Heart left ventricle (tissue), 16 donors: ENCODE measurements at regions not wholly inside any gene's neighbourhood (a gene's known extent, or its start where the extent isn't known, plus 50 kb on each side); places are given as distances from the start of the nearest gene placed in this dataset.

ENCODE experiments used
- ATAC-seq, 4 donors: fragments of 200-7000 bp; cut with Tn5 transposase; one replicate each; pipeline ENCODE4 v1.9.1; 2020 to 2022; ENCODE audit warnings: moderate library complexity in 4 of 4, mild to moderate bottlenecking in 3 of 4, moderate number of reproducible peaks in 1 of 4
- DNase-seq, 5 donors: peaks; one replicate each; pipeline ENCODE4 v3.0.0-alpha.2; 2020
- H3K27ac ChIP-seq, 12 donors: fragments of 200-600 bp; sonication (generic) in 4 of 12; one replicate each; pipeline versions ENCODE4 v1.5.0 to v1.8.0; 2016 to 2022; ENCODE audit warnings: mild to moderate bottlenecking in 2 of 12
- H3K27me3 ChIP-seq, 9 donors: fragments of 200-600 bp; sonication (generic) in 2 of 9; one replicate each; pipeline versions ENCODE4 v1.5.1 to v1.8.0; 2016 to 2022; ENCODE audit warnings: mild to moderate bottlenecking in 3 of 9
- H3K36me3 ChIP-seq, 9 donors: fragments of 200-600 bp; sonication (generic) in 2 of 9; one replicate each; pipeline versions ENCODE4 v1.5.0 to v1.8.0; 2018 to 2022; ENCODE audit warnings: mild to moderate bottlenecking in 2 of 9
- H3K4me1 ChIP-seq, 12 donors: fragments of 200-600 bp; sonication (generic) in 4 of 12; one replicate each; pipeline versions ENCODE4 v1.5.0 to v1.8.0; 2016 to 2022; ENCODE audit warnings: mild to moderate bottlenecking in 3 of 12
- H3K4me3 ChIP-seq, 12 donors: fragments of 200-600 bp; sonication (generic) in 4 of 12; one replicate each; pipeline versions ENCODE4 v1.5.0 to v1.8.0; 2017 to 2022; ENCODE audit warnings: mild to moderate bottlenecking in 9 of 12, moderate library complexity in 4 of 12
- H3K9me3 ChIP-seq, 12 donors: fragments of 200-600 bp; sonication (generic) in 4 of 12; one replicate each; pipeline versions ENCODE4 v1.5.0 to v1.8.0; 2016 to 2022; ENCODE audit warnings: mild to moderate bottlenecking in 1 of 12
- POLR2A ChIP-seq, 2 donors: fragments of 450-650 bp; IDR thresholded peaks; one replicate each; pipeline ENCODE4 v1.6.1; 2017; ENCODE audit warnings: antibody characterized with exemption in 2 of 2, mild to moderate bottlenecking in 2 of 2, moderate library complexity in 2 of 2
- WGBS, 4 donors: extraction: QIAGEN DNeasy Blood & Tissue Kit in 2 of 4; methylation state at CpG; one replicate each; pipeline versions ENCODE4 v1.1.5 to v1.1.7; 2013 to 2018; 5-methylcytosine and 5-hydroxymethylcytosine counted together
- intact Hi-C, 10 donors: fragments of 100-400 bp; cut with DNase I; formaldehyde crosslinking; loops; one replicate each; pipeline versions ENCODE4 v1.11.1 to v1.14.2; 2022
- TF ChIP-seq, protein P1 (sequence below), 12 donors: fragments of 200-600 bp; sonication (generic) in 4 of 12; IDR thresholded peaks; one replicate each; pipeline versions ENCODE4 v1.5.0 to v1.8.0; 2018 to 2022; ENCODE audit warnings: antibody characterized with exemption in 12 of 12, mild to moderate bottlenecking in 5 of 12
- donor health status: ischemic (EF 13 %, LVEDD 7.1; RV severe dilation, severe dysfunction).
- donor health status: healthy with polysubstance abuse.
- donor health status: DM: no; HTN: yes; CAD: no.
- donor health status: DM: no; HTN: no; CAD: no.
- donor health status: ischemic (EF 25% LVEDD 6.9; RV normal size, moderate dysfunction).
- donor health status: ischemic (EF 25% LVEDD 5.7; RV mildly dilated, moderate dysfunction).
- donor health status: healthy.
- donor health status: DM: yes; HTN: yes; CAD: no.
- donor health status: ischemic (EF 35%, LVEDD 5.7; RV mildly dilated, moderate dysfunction).
- donor health status: nonischemic (EF 11% LVEDD 7.7; RV severe dilation, severe dysfunction).
- donor health status: DM: yes; HTN: yes; CAD: no.
- donor health status: PGD.
- donor health status: ischemic (EF 29% LVEDD 5.4; RV normal size, mild dysfunction).
- donor health status: nonischemic (EF 23%, LVEDD 6.1; RV moderate dilation, normal function).

DNA sequence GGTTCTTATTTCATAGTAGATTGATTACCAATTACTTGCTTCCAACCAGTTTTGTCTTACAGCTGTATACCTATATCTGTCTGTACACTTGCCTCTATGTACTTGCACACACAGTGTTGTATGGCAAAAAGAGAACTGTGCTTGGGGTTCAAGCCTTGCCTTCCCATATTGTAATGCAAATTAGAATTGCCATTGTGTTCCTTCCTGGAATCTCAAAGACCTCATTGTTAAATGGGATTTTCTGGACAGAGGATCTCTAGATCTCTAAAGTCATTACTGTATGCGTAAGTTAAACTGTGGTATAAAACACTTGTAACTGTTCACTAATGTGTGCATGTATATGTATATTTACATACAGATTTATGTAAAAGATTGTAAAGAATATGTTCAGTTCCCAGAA lies 428.8 kb downstream of the CAAP1 start:
- ATAC-seq, result no peak
- H3K9me3 ChIP-seq, result peaks cover 0 to 7% (median 0%) of the 10 kb centered on the region in 12 donors
- no peaks in the 10 kb centered on the region for H3K27me3 ChIP-seq
- TF ChIP-seq, protein P1, sequence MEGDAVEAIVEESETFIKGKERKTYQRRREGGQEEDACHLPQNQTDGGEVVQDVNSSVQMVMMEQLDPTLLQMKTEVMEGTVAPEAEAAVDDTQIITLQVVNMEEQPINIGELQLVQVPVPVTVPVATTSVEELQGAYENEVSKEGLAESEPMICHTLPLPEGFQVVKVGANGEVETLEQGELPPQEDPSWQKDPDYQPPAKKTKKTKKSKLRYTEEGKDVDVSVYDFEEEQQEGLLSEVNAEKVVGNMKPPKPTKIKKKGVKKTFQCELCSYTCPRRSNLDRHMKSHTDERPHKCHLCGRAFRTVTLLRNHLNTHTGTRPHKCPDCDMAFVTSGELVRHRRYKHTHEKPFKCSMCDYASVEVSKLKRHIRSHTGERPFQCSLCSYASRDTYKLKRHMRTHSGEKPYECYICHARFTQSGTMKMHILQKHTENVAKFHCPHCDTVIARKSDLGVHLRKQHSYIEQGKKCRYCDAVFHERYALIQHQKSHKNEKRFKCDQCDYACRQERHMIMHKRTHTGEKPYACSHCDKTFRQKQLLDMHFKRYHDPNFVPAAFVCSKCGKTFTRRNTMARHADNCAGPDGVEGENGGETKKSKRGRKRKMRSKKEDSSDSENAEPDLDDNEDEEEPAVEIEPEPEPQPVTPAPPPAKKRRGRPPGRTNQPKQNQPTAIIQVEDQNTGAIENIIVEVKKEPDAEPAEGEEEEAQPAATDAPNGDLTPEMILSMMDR (IDR thresholded peaks at IDR 0.05), result no peak
- no peak for TF ChIP-seq POLR2A (IDR thresholded peaks at IDR 0.05)
- DNase-seq, result no peak
- WGBS, 4 donors, result 85 to 90% (median 88%) methylated on average over 1 of the region's 1 CpG
- no peaks in the 10 kb centered on the region for H3K4me1 ChIP-seq
- no peak overlapping the region for H3K4me3 ChIP-seq
- intact Hi-C loops, result no loop called here
- no peaks in the 10 kb centered on the region for H3K36me3 ChIP-seq
- no peak overlapping the region for H3K27ac ChIP-seq

DNA sequence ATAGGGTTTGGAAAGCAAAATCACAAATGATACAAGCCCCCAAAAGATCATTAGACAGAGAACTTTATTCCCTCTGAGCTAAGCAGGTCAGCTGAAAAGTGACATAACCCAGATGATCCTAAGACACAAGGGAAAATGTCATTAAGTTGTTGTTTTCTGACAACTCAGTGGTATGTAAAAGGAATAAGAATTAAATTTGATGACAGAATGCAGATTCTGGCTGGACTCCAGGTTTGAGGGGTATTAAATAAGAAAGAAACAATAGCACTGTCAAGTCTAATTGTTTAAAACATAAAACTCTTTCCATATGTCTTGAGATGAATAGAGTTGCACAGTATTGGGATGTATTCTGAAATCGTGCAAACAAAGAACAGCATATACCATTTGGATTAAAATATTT lies 429.9 kb downstream of the CAAP1 start:
- H3K4me3 ChIP-seq, result no peak overlapping the region
- DNase-seq (no peak), ATAC-seq (no peak)
- H3K27ac ChIP-seq, result no peak overlapping the region
- 0 to 84% (median 75%) methylated on average over 1 of the region's 1 CpG for WGBS, 4 donors
- TF ChIP-seq, protein P1 (IDR thresholded peaks at IDR 0.05), result no peak
- TF ChIP-seq POLR2A (IDR thresholded peaks at IDR 0.05), result no peak
- peaks cover 0 to 7% (median 0%) of the 10 kb centered on the region in 12 donors for H3K9me3 ChIP-seq
- no peaks in the 10 kb centered on the region for H3K4me1 ChIP-seq
- intact Hi-C loops, result no loop called here
- no peaks in the 10 kb centered on the region for H3K27me3 ChIP-seq
- no peaks in the 10 kb centered on the region for H3K36me3 ChIP-seq

DNA sequence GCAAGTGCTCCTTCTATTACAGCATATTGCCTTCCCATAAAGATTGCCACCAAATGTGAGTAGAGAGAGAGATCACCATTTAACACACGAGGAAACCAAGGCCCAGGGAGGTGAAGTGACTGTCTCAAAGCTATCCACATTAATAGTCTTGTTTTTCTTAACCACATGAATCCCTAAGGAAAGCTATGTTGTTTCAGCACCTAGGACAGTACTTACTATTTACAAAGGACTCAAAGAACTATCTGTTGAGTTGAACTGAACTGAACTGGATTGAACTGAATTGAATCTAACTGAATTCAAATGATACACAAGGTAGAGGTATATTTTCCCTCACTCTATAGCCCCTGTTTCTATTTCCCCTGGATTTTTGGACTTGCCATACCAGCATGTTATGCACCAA lies 430.4 kb downstream of the CAAP1 start:
- Histone ChIP-seq H3K36me3 (no peaks in the 10 kb centered on the region), H3K4me3 (no peak overlapping the region), H3K9me3 (peaks cover 0 to 7% (median 0%) of the 10 kb centered on the region in 12 donors), H3K27ac (no peak overlapping the region), H3K4me1 (no peaks in the 10 kb centered on the region), H3K27me3 (no peaks in the 10 kb centered on the region)
- TF ChIP-seq, protein P1 (IDR thresholded peaks at IDR 0.05), result no peak
- TF ChIP-seq POLR2A (IDR thresholded peaks at IDR 0.05), result no peak
- DNase-seq (no peak), ATAC-seq (no peak)
- WGBS, 4 donors, result 32 to 50% (median 36%) methylated on average over 1 of the region's 1 CpG
- intact Hi-C loops, result no loop called here

DNA sequence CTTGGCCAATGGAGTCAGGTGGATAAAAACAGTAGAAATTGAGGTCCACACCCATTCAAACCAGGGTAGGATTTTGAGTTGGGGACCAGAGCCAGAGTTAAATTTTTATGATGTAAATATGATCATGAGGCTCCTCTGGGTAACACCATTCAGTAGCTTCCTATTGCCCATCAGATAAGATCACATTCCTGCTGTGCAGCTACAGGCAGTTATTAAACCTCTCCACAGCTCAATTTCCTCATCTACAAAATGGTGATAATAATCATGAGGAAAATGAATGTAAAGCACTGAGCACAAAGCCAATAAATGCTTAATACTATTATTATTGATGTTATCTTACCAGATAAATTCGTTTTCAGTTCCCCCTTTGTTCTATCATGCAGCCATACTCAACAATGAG lies 432.0 kb downstream of the CAAP1 start:
- peaks cover 0 to 6% (median 0%) of the 10 kb centered on the region in 12 donors for H3K9me3 ChIP-seq
- no peaks in the 10 kb centered on the region for H3K36me3 ChIP-seq
- intact Hi-C loops, result no loop called here
- no peak overlapping the region for H3K27ac ChIP-seq
- H3K27me3 ChIP-seq, result no peaks in the 10 kb centered on the region
- ATAC-seq (no peak), DNase-seq (no peak)
- 14 to 24% (median 19%) methylated on average over 1 of the region's 1 CpG for WGBS, 4 donors
- H3K4me3 ChIP-seq, result no peak overlapping the region
- H3K4me1 ChIP-seq, result no peaks in the 10 kb centered on the region
- TF ChIP-seq, protein P1 (IDR thresholded peaks at IDR 0.05), result no peak
- no peak for TF ChIP-seq POLR2A (IDR thresholded peaks at IDR 0.05)
